HepG2 (cell line): ENCODE measurements at regions not wholly inside any gene's neighbourhood (a gene's known extent, or its start where the extent isn't known, plus 50 kb on each side); places are given as distances from the start of the nearest gene placed in this dataset.

Experiments used
- CTCF ChIP-seq: sonication (generic); formaldehyde crosslinking; IDR thresholded peaks from 2 replicates; pipeline ENCODE4 v1.5.0; 2020; ENCODE audit warnings: mild to moderate bottlenecking, missing genetic modification reagents, moderate library complexity
- FOXJ3 ChIP-seq: sonication (generic); formaldehyde crosslinking; IDR thresholded peaks from 2 replicates; pipeline ENCODE4 v1.4.0; 2020; ENCODE audit warnings: missing genetic modification reagents, mild to moderate bottlenecking, borderline replicate concordance
- FOXK1 ChIP-seq: sonication (generic); formaldehyde crosslinking; IDR thresholded peaks from 2 replicates; pipeline ENCODE4 v1.4.0; 2020; ENCODE audit warnings: low read depth, missing genetic modification reagents, borderline replicate concordance
- TAF1 ChIP-seq: sonication (generic); formaldehyde crosslinking; IDR thresholded peaks from 2 replicates; pipeline ENCODE4 v1.4.0; 2020; ENCODE audit warnings: missing genetic modification reagents
- TGIF2 ChIP-seq: IDR thresholded peaks from 2 replicates; pipeline ENCODE4 v1.6.1; 2016; ENCODE audit warnings: control low read depth, missing compliant biosample characterization

- TF ChIP-seq CTCF (CRISPR knock-in tag) (no peak), TGIF2 (CRISPR knock-in tag) (no peak), FOXK1 (CRISPR knock-in tag) (no peak), FOXJ3 (CRISPR knock-in tag) (no peak), TAF1 (CRISPR knock-in tag) (no peak)
Measured at GRCh38 chr3:193028258-193028657, 110.6 kb upstream of the MB21D2 start.
